ENCODE measurements at regions not wholly inside any gene's neighbourhood (a gene's known extent, or its start where the extent isn't known, plus 50 kb on each side); places are given as distances from the start of the nearest gene placed in this dataset.

- TF ChIP-seq CTCF (conservative IDR thresholded peaks at IDR 0.05; ENCODE audit: low read length) (no peak), EZH2phosphoT487 (IDR thresholded peaks at IDR 0.05; ENCODE audit: borderline replicate concordance, low read depth, low read length) (no peak)
Measured at GRCh38 chr13:84339456-84339855, 457.2 kb upstream of the SLITRK1 start.
